ENCODE measurements at regions not wholly inside any gene's neighbourhood (a gene's known extent, or its start where the extent isn't known, plus 50 kb on each side); places are given as distances from the start of the nearest gene placed in this dataset.

DNA sequence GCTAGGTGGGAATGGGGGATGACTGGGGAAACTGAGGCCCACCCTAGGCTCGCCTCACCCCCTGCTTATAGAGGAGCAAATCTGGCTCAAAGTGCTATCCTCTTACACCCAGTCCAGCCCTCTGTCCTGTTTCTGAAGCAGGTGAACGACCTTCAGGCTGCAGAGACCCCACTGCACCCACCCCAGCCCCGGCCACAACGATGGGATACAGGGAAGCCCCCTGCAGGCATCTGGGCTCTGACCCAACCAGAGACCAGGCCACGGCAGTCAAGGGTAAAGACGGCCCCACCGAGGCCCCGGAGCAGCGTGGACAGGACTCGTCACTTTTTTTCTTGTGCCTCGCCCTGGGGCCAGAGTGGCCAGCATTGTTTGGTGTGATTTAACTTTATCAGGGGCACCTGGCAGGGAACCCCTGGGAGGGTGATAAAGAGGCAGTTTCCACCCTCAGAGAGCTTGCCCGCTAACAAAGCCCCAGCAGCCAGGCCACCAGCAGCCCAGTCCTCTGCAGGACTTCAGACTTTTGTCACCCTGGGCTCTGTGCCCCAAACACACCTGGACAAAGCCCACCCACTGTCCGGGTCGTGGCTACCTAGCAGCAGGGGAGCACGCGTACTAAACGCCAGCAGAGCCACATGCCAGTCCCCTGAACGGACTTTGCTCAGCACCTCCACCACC, 612.6 kb downstream of the TBC1D22A start:
- no peak for DNase-seq (ENCODE audit: low spot score)

GRCh38 chr22:47374273-47374771, 611.9 kb downstream of the TBC1D22A start:
- DNase-seq (ENCODE audit: low spot score) = no peak

- no peak for DNase-seq (ENCODE audit: low spot score)
Measured at GRCh38 chr22:47373648-47374272, 611.3 kb downstream of the TBC1D22A start.

DNA sequence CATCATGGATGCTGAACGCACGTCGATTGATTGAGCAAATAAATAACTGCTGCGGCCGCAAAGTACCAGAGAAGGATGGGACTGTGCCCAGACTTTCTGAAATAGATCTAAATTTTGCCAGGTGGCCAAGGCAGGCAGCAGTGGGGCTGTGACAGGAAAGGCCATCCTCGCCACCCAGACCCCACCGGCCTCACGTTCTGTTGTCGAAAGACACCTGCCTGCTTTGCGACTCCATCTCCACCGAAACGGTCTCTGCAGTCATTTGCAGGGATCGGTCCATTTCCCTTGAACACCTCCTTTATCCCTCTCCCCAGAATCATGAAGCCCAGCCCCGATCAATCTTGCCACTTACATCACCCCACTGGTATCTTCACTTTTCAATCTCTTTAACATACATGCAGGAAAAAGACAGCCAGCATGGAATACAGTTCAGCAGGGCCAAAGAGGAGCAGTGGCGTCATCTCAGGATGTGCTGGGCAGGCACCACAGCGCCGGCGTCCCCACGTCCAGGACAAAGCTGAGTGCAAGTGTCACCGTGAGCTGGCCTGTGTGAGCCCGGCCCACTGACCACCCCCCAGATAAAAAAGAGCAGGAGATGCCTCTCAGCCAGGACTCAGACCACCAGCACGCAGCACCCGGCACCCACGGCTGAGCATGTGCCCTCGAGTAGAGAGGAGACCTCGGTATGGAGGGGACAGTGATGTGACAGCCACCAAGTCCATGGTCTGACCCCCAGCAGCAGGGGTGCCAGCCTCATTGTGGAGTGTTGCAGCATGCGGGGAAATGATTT, 610.3 kb downstream of the TBC1D22A start:
- no peak for DNase-seq (ENCODE audit: low spot score)

GRCh38 chr22:47372111-47372581, 609.7 kb downstream of the TBC1D22A start:
- DNase-seq (ENCODE audit: low spot score) = no peak

GRCh38 chr22:47371263-47372090, 609.0 kb downstream of the TBC1D22A start:
- no peak for DNase-seq (ENCODE audit: low spot score)

- no peak for DNase-seq (ENCODE audit: low spot score)
Measured at GRCh38 chr22:47370448-47371262, 608.2 kb downstream of the TBC1D22A start.

- DNase-seq (ENCODE audit: low spot score) = no peak
Measured at GRCh38 chr22:47369431-47370015, 607.1 kb downstream of the TBC1D22A start.

DNA sequence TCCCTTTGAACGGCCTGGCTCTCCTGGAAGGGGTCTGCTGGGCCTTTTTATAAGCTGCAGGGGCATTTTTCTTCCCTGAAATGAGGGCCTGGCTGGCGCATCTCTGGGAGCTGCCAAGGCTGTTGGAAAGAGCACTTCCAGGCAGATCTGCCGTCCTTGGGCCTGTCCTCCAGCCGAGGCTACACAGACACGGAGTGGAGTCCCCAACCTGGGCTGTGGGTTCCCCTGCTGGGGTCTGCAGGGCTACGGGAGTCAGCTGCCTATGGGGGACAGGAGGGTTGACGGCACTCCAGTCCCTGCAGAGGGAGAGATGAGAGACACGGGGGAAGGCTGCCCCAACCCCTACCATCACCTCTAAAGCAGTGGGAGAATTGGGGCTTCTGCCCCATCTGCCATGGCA, 606.6 kb downstream of the TBC1D22A start:
- no peak for DNase-seq (ENCODE audit: low spot score)

DNA sequence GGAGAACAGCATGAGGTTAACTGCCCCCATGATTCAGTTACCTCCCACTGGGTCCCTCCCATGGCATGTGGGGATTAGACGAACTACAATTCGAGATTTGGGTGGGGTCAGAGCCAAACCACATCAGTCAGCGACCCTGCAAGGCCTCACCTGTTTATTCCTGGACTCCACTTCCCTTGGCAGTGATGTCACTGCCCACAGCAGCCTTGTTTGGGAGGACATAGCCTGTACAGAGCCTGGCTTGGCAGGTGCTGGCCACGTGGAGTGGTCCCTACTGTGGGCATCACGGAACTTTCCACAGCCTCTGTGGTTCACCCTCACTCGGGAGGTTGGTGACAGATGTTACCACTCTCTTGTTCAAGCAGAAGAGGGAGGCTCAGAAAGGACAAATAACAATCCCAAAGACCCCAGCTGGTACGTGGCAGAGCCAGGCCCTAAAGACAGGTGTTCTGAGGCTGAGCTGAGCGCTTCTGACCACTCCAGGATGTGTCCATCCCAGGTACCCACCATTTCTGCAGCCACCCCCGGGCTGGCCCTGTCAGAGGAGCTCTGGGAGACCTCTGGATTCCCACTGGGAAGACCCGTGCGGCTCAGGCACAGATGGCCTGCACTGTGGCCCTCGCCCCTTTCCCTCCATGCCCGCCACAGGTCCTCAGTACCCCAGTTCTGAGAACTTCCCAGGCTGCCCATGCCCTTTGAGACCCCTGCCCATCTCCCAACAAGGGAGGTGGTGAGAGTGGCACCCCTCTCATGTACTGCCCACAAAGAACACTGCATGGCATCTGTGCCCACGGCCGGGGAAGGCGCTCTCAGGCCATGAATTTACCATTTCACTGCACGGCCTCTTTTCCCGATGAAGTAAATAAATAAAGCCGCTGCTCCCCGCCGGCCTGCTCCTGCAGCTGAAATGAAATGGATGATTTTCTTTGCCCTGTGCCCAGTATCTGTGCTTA, 605.8 kb downstream of the TBC1D22A start:
- DNase-seq (ENCODE audit: low spot score) = no peak

GRCh38 chr22:47367107-47367690, 604.7 kb downstream of the TBC1D22A start:
- no peak for DNase-seq (ENCODE audit: low spot score)

DNA sequence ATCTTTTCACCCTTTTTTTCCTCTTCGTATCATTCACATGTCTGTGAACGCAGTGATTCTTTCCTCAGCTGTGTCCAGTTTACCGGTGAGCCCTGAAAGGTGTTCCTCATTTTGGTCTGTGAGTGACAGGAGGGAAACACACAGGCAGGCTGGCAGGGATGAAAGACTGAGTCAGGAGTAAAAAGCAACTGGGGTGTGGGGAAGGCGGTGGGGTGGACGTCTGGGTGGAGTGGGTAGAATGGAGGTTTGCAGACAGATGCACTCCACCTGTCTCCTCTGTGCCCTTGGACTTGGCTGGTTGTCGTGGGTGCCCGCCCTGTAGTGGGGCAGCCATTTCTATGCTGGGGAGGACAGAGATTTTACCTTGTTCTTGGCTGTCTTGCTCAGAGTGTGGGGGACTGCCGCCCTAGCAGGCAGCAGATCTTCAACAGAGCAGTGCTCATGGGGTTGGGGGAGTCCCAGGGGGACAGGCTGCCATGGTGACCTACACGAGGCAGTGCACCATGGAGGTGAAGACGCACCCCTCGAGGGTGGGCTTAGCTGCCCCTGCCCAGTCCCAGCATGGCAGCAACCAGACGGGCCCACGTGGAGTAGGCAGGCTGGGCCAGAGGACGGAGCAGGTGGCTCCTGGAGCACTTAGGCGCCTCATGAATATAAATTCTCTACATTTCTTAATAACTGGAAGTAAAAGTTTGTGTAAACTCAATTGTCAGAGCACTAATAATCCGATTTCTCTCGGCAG, 603.7 kb downstream of the TBC1D22A start:
- no peak for DNase-seq (ENCODE audit: low spot score)

DNA sequence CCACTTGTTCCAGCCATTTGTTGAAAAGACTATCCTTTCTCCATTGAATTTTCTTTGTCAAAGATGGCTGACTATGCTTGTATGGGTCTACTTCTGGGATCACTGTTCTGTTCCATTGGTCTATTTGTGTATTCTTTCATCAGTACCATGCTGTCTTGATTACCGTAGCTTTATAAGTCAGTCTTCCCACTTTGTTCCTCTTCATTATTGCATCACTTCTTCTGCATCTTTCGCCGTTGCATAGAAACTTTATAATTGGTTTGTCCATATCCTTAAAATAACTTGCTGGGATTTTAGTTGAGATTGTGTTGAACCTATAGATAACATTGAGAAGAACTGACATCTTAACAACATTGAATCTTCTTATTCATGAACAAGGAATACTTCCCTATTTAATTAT, 598.8 kb downstream of the TBC1D22A start:
- no peak for DNase-seq (ENCODE audit: low spot score)

DNA sequence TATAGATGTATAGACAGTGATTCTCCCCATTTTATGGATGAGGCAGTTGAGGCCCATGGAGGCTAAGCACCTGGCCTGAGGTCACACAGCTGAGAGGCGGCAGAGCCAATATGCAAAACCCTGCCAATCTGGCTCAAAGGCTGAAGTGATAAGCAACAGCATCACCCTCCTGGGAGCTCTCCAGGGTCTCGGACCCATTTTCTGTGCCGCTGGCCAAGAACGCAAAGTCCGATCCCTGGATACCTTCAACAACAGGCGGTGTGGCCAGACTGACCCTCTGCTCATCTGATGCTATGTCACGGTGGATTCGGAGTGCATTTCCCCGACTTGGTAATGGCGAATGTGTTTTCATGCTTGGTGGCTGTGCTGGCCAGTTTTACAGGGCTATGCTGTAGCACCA, 595.0 kb downstream of the TBC1D22A start:
- DNase-seq (ENCODE audit: low spot score) = no peak

DNA sequence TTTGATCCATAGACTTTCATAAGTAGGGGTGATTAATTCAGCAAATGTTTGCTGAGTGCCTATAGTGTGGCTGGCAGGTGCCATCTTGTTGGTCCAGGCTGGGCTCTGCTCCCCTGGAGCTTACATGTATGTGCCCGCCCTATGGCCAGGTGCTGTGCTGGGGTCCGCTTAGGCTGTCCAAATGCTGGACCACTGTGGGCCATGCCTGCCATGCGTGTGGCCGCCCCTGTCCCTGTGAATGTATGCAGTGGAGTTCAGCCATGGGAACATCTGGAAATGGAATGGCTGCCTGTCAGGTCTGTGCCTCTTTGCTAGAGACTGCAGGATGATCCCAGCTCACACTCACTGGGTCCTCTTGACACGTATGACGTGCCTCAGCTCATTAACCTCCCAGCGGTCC, 594.6 kb downstream of the TBC1D22A start:
- no peak for DNase-seq (ENCODE audit: low spot score)

DNA sequence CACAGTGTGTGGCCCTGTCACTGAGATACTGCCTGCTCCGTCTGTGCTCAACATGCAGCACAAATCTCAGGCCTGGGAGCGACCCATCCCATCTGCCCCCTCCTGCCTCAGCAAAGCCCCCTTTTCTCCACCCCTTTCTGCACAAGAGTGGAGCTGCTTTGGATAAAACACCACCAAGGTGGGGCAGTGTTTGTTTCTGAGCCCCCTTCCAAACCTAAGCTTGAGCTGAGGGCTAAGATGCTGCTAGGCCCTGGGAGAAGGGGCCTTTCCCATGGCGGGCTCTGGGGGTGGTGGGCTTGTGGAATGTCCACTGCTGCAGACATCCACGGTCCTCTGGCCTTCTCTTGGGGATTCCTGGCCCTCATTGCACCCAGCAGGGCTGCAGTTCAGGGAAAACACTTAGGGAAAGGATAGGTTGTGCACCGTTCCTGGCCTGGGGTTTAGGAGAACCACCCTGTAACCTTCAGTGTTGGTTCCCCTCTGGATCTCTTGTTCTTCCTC, 594.1 kb downstream of the TBC1D22A start:
- no peak for DNase-seq (ENCODE audit: low spot score)

- no peak for DNase-seq (ENCODE audit: low spot score)
Measured at GRCh38 chr22:47355776-47356510, 593.5 kb downstream of the TBC1D22A start.

GRCh38 chr22:47355388-47355725, 592.9 kb downstream of the TBC1D22A start:
- DNase-seq (ENCODE audit: low spot score) = no peak
